ENCODE measurements at regions not wholly inside any gene's neighbourhood (a gene's known extent, or its start where the extent isn't known, plus 50 kb on each side); places are given as distances from the start of the nearest gene placed in this dataset.

DNA sequence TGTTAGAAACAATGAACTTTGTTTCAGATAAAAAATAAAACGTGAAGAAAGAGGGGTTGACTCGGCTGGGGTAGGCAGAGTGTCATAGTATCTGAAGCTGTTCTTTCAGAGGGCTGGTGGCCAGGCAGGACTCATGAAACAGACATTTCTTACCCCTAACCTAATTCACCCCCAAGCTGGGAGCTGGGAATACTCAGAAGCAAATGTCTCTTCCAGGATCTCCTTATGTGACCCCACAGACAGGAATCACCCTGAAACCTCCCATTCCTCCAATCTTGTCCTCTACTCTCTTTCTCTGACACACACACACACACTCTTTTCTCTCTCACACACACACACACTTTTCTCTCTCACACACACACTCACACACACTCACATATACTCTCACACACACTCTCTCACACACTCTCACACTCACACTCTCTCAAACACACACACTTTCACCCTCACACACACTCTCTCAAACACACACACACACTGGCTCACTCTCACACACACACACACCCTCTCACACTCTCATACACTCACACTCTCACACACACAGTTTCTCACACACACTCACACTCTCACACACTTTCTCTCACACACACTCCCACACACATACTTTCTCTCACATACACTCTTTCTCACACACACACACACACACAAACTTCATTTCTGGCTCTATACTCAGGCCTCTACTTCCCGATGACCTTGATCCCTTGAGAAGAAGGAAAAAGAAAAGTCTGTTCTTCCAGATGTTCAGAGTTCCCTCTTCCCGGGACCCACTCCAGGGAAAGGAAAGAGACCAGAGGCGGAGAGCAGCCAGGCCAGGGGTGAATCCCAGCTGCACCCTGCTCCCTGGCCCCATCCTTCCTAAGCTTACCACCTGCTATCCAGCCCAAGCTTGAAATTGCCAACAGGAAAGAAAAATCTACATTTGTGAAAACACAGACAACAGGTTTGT is 167.7 kb downstream of the TXNL1 start:
- TF ChIP-seq, protein P1, sequence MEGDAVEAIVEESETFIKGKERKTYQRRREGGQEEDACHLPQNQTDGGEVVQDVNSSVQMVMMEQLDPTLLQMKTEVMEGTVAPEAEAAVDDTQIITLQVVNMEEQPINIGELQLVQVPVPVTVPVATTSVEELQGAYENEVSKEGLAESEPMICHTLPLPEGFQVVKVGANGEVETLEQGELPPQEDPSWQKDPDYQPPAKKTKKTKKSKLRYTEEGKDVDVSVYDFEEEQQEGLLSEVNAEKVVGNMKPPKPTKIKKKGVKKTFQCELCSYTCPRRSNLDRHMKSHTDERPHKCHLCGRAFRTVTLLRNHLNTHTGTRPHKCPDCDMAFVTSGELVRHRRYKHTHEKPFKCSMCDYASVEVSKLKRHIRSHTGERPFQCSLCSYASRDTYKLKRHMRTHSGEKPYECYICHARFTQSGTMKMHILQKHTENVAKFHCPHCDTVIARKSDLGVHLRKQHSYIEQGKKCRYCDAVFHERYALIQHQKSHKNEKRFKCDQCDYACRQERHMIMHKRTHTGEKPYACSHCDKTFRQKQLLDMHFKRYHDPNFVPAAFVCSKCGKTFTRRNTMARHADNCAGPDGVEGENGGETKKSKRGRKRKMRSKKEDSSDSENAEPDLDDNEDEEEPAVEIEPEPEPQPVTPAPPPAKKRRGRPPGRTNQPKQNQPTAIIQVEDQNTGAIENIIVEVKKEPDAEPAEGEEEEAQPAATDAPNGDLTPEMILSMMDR (IDR thresholded peaks at IDR 0.05): no peak
- no peak for TF ChIP-seq POLR2A (IDR thresholded peaks at IDR 0.05)
